ENCODE measurements at regions not wholly inside any gene's neighbourhood (a gene's known extent, or its start where the extent isn't known, plus 50 kb on each side); places are given as distances from the start of the nearest gene placed in this dataset.

DNA sequence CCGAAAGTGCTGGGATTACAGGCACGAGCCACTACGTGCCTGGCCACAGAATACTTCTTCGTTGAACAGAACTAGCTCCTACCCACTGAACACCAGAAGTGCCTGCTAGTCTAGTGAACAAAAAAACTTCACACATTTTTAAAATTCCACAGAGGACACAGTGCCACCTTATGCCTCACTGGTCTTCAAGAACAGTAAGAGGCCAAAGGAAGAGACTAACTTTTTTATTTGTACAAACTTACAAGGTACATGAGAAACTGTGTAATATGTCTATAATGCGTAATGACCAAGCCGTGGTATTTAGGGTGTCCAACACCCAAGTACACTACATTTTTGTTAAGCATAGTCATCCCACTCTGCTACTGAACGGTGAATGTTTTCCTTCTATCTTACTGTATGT, 144.4 kb upstream of the PTER start:
- TF ChIP-seq, protein P1, sequence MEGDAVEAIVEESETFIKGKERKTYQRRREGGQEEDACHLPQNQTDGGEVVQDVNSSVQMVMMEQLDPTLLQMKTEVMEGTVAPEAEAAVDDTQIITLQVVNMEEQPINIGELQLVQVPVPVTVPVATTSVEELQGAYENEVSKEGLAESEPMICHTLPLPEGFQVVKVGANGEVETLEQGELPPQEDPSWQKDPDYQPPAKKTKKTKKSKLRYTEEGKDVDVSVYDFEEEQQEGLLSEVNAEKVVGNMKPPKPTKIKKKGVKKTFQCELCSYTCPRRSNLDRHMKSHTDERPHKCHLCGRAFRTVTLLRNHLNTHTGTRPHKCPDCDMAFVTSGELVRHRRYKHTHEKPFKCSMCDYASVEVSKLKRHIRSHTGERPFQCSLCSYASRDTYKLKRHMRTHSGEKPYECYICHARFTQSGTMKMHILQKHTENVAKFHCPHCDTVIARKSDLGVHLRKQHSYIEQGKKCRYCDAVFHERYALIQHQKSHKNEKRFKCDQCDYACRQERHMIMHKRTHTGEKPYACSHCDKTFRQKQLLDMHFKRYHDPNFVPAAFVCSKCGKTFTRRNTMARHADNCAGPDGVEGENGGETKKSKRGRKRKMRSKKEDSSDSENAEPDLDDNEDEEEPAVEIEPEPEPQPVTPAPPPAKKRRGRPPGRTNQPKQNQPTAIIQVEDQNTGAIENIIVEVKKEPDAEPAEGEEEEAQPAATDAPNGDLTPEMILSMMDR (IDR thresholded peaks at IDR 0.05; ENCODE audit: insufficient read depth, low read length), result no peak
- TF ChIP-seq POLR2AphosphoS5 (IDR thresholded peaks at IDR 0.05; ENCODE audit: low read depth) (no peak), GABPA (IDR thresholded peaks at IDR 0.05; ENCODE audit: low read depth) (no peak), SPI1 (IDR thresholded peaks at IDR 0.05; ENCODE audit: borderline replicate concordance, low read depth) (no peak)
- TF ChIP-seq, protein P2, sequence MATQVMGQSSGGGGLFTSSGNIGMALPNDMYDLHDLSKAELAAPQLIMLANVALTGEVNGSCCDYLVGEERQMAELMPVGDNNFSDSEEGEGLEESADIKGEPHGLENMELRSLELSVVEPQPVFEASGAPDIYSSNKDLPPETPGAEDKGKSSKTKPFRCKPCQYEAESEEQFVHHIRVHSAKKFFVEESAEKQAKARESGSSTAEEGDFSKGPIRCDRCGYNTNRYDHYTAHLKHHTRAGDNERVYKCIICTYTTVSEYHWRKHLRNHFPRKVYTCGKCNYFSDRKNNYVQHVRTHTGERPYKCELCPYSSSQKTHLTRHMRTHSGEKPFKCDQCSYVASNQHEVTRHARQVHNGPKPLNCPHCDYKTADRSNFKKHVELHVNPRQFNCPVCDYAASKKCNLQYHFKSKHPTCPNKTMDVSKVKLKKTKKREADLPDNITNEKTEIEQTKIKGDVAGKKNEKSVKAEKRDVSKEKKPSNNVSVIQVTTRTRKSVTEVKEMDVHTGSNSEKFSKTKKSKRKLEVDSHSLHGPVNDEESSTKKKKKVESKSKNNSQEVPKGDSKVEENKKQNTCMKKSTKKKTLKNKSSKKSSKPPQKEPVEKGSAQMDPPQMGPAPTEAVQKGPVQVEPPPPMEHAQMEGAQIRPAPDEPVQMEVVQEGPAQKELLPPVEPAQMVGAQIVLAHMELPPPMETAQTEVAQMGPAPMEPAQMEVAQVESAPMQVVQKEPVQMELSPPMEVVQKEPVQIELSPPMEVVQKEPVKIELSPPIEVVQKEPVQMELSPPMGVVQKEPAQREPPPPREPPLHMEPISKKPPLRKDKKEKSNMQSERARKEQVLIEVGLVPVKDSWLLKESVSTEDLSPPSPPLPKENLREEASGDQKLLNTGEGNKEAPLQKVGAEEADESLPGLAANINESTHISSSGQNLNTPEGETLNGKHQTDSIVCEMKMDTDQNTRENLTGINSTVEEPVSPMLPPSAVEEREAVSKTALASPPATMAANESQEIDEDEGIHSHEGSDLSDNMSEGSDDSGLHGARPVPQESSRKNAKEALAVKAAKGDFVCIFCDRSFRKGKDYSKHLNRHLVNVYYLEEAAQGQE (IDR thresholded peaks at IDR 0.05; ENCODE audit: insufficient replicate concordance, low read depth), result no peak
